NOMO-1 (cell line): ENCODE measurements at regions not wholly inside any gene's neighbourhood (a gene's known extent, or its start where the extent isn't known, plus 50 kb on each side); places are given as distances from the start of the nearest gene placed in this dataset.
"Not testable (repeated sequence)": the region's sequence is repeated elsewhere in the genome, so short reads cannot be mapped to it uniquely, and the experiment has no call there.

Source experiments
- DNase-seq, 2 experiments: peaks; one replicate each; lab custom pipeline; 2025; ENCODE audit not compliant: unreplicated experiment in 2 of 2; lab: John Stamatoyannopoulos, UW

- no peak for DNase-seq
Measured at GRCh38 chr13:110010404-110011138, 224.2 kb upstream of the IRS2 start.

DNA sequence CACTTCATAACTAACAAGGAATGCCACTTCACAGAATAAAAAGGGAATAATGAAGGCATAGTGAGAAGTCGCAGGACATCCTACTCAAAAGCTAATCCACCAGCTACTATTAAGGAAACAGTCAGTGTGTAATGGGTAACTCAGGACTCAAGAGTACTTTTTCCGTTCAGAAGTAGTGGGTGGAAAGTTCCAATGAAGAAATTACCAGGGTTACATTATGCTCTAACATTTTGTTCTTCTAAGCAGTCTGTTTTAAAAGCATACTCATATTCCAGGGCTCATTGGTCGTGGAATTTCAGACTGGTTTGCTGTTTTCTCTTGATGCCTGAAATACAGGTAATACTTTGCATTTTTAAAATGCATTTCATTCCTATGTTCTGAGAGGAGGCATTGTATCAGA lies 222.4 kb upstream of the IRS2 start:
- no peak for DNase-seq

DNA sequence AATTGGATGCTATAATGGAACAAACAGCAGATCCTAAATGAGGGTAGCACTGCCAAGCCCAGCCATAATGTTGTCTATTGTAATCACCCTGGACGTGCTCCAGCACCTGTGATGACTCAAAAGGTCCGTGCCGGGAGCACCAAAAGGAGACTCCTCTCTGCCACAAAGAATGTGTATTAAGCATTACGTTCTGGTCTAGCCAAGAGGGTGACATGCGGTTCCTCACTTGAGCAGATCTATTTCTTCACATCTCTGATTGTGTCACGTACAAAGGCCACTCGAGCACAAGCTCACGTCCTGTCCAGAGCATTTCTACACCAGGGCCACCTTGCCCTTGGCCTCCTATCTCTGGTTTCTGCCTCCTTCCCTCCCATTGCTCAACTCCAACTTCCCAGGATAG lies 219.9 kb upstream of the IRS2 start:
- no peak for DNase-seq

- DNase-seq: no peak
Measured at GRCh38 chr13:110005563-110005962, 219.2 kb upstream of the IRS2 start.

GRCh38 chr13:110004814-110005213 lies 218.4 kb upstream of the IRS2 start:
- DNase-seq: no peak

GRCh38 chr13:110001670-110002275 lies 215.4 kb upstream of the IRS2 start:
- no peak for DNase-seq

DNA sequence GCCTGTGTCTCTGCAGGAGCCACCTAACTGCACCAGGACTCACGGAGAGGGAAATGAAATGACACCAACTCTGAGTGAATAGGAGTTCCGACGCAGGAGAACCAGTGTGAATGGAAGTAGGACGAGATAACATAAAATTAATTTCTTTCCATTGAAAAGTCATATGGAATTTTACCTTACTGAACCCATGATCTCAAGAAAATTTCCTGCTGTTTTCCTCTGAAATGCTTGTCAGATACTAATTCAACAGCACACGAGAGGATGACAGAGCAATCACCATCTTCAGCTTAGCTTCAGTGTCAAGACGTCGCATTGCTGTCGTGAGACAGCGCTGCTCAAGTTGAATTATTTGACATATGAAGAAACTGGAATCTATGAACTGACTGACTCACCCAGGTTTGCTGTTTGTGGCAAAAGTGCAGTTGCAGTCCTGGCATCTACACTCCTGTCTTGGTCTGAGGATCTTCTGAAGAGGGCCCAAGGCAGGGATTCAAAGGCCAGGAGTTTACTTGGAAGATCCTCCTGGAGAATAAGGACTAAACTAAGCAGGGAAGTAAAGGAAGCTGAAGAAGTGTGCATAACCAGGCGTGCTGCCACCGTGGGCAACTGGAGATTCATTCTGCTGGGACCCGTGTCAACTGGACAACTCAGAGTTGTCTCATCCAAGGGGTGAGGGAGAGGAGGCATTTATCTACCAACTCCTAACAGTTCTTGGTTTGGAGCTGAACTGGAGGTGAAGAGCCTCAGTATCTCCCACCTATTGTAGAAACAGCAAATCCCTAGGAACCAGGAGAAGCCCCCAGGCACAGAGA lies 214.4 kb upstream of the IRS2 start:
- DNase-seq: no peak

GRCh38 chr13:109999659-110000533 lies 213.5 kb upstream of the IRS2 start:
- no peak for DNase-seq

- DNase-seq: peak; percentile 23 to 72
Measured at GRCh38 chr13:109998684-109999533, 212.5 kb upstream of the IRS2 start.

DNA sequence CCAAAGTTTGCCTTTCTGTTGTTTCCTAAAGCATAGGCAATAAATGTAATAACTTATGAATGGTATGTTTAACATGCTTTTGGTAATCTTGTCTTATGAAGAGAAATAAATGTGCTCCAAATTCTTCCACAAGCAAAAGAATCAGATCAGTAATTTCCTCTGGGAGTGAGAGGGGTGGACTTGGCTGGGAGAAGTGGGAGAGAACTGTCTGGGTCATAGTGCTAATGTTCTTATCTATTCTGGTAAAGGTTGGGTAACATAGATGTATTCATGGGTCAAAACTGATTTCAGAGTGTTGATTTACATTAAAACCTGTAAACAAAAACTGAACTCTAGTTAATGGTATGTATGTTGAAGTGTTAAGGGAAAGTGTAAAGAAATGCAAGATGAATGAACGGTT lies 211.7 kb upstream of the IRS2 start:
- DNase-seq: no peak

- DNase-seq: not testable (repeated sequence)
Measured at GRCh38 chr13:109997056-109997595, 210.7 kb upstream of the IRS2 start.

- no peak for DNase-seq
Measured at GRCh38 chr13:109996404-109996960, 210.1 kb upstream of the IRS2 start.

DNA sequence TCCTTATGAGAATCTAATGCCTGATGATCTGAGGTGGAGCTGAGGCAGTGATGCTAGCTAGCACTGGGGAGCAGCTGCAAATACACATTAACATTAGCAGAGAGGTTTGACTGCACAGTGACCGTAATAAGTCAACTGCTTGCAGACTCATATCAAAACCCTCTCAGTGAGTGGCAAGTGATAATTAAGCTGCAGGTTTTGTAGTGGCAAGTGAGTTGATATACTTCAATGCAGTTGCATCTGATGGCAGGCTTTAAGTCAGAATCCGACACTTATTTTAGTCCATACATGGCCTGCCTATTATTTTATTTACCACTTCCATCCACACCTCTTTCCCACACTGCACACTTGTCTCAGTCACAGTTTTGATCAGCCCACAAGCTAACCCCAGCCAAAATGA lies 209.2 kb upstream of the IRS2 start:
- no peak for DNase-seq

- DNase-seq: no peak
Measured at GRCh38 chr13:109990296-109990695, 203.9 kb upstream of the IRS2 start.

DNA sequence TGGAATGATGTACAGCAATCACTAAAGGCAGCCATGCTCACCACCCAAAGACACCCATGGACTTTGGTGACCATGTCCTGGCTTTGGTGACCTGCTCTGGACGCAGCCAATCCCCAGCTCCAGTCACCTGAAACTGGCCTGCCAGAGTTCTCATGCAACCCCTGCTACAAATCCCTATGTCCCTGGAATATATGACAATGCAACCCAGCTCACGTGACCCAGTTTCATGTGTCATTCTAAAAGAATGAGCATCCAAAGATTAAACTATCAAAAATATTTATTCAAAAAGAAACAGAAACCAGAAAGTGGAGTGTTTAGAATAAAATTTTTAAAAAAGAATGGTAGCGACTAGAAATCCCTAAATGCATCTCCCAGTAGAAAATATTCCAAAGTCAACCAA lies 203.3 kb upstream of the IRS2 start:
- DNase-seq: no peak

- no peak for DNase-seq
Measured at GRCh38 chr13:109989155-109989554, 202.8 kb upstream of the IRS2 start.

- no peak for DNase-seq
Measured at GRCh38 chr13:109986851-109987250, 200.5 kb upstream of the IRS2 start.

DNA sequence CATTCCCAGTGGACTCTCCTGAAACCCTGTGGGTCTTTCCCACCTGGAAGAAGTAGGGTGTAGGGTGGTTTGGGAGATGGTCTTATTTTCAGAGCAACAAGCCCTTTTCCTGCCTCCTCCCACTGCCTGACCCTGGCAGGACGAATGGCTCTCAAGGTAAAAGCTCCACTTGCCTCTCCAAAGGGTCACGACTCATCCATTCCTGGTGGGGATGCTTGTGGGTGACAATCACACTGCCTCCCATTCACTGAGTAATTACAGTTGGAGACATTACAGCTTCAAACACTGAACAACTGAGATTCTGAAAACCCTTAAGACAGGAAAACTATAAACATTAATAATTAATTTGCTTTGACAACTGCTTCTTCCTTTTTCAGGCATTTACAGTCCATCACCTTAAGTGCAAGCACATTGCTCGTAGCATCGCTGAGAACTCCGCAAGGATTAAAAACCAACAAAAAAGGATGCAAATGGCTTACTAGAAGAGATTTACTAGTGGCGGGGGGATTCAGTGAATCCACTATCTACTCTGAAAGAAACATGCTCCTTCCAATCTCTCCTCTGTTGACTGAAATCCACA lies 199.6 kb upstream of the IRS2 start:
- DNase-seq: no peak

- DNase-seq: no peak
Measured at GRCh38 chr13:109983447-109983846, 197.1 kb upstream of the IRS2 start.
